AG10803 (cell line): ENCODE measurements at regions not wholly inside any gene's neighbourhood (a gene's known extent, or its start where the extent isn't known, plus 50 kb on each side); places are given as distances from the start of the nearest gene placed in this dataset.

Experiments used
- DNase-seq: peaks from one replicate; pipeline ENCODE4 v3.0.0; 2010; ENCODE audit warnings: low read depth
- H3K4me3 ChIP-seq: 2 replicates; pipeline ENCODE4 v1.5.1; 2011; ENCODE audit warnings: mild to moderate bottlenecking, low read length, control low read depth
- CTCF ChIP-seq: conservative IDR thresholded peaks from 2 replicates; pipeline ENCODE4 v1.5.1; 2011; ENCODE audit warnings: mild to moderate bottlenecking, low read length, control low read depth, inconsistent platforms

GRCh38 chr10:131469551-131469950, 158.0 kb upstream of the TCERG1L start:
- no peak for DNase-seq
- H3K4me3 ChIP-seq, result no peak overlapping the region
- TF ChIP-seq CTCF, result no peak

GRCh38 chr10:131473645-131474044, 162.1 kb upstream of the TCERG1L start:
- no peak for TF ChIP-seq CTCF
- H3K4me3 ChIP-seq, result no peak overlapping the region
- no peak for DNase-seq

GRCh38 chr10:131474416-131474815, 162.9 kb upstream of the TCERG1L start:
- no peak for TF ChIP-seq CTCF
- no peak for DNase-seq
- H3K4me3 ChIP-seq, result no peak overlapping the region

GRCh38 chr10:131475043-131475442, 163.5 kb upstream of the TCERG1L start:
- no peak overlapping the region for H3K4me3 ChIP-seq
- DNase-seq, result no peak
- TF ChIP-seq CTCF, result no peak

- DNase-seq, result no peak
- H3K4me3 ChIP-seq, result no peak overlapping the region
- TF ChIP-seq CTCF, result no peak
Measured at GRCh38 chr10:131475803-131476202, 164.3 kb upstream of the TCERG1L start.

- no peak for DNase-seq
- no peak overlapping the region for H3K4me3 ChIP-seq
- TF ChIP-seq CTCF, result no peak
Measured at GRCh38 chr10:131477457-131478121, 166.1 kb upstream of the TCERG1L start.

- H3K4me3 ChIP-seq, result no peak overlapping the region
- no peak for TF ChIP-seq CTCF
- no peak for DNase-seq
Measured at GRCh38 chr10:131478377-131478989, 167.0 kb upstream of the TCERG1L start.
